ENCODE measurements at regions not wholly inside any gene's neighbourhood (a gene's known extent, or its start where the extent isn't known, plus 50 kb on each side); places are given as distances from the start of the nearest gene placed in this dataset.

GRCh38 chr13:107942030-107942617, 273.2 kb downstream of the LIG4 start:
- TF ChIP-seq CTCF (conservative IDR thresholded peaks at IDR 0.05 in 1 of 2, IDR thresholded peaks at IDR 0.05 in 1 of 2; ENCODE audit: extremely low read depth in 1 of 2, insufficient read depth in 1 of 2, low read depth in 1 of 2, low read length in 2 of 2) = no peak
- TF ChIP-seq EZH2 (IDR thresholded peaks at IDR 0.05; ENCODE audit: borderline replicate concordance, low read length) = no peak
